CD4-positive, alpha-beta T cell treated with Interleukin-12 subunit alpha and Interleukin-12 subunit beta, for 1 hour (primary cell): ENCODE measurements at regions not wholly inside any gene's neighbourhood (a gene's known extent, or its start where the extent isn't known, plus 50 kb on each side); places are given as distances from the start of the nearest gene placed in this dataset.
"Not testable (repeated sequence)": the region's sequence is repeated elsewhere in the genome, so short reads cannot be mapped to it uniquely, and the experiment has no call there.

Source experiments
- DNase-seq: peaks from one replicate; pipeline ENCODE4 v3.0.0-alpha.2; 2020

DNA sequence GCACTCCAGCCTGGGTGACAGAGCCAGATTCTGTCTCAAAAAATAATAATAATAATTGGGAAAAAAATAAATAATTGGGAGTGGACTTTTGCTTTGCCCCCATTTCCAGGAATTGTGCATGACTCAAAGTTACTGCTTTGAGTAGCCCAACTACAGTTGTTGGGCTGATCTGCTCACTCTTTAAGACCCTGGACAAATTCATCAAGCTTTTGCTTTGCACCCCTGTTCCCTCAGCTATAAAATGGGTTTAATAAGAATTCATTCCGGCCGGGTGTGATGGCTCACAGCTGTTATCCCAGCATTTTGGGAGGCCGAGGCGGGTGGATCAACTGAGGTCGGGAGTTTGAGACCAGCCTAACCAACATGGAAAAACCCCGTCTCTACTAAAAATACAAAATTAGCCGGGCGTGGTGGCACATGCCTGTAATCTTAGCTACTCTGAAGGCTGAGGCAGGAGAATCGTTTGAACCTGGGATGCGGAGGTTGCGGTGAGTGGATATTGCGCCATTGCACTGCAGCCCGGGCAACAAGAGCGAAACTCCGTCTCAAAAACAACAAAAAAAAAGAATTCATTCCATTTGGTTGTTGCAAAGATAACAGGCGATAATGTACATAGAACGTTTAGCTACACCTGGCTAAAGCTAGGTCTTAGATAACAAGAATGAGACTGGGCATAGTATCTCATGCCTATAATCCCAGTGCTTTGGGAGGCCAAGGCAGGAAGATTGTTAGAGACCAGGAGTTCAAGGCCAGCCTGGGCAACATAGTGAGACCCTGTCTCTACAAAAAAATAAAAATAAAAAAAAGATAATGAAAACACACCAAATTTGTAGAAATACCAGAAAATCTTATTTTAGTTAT, 87.9 kb upstream of the ZNF217 start:
- no peak for DNase-seq

DNA sequence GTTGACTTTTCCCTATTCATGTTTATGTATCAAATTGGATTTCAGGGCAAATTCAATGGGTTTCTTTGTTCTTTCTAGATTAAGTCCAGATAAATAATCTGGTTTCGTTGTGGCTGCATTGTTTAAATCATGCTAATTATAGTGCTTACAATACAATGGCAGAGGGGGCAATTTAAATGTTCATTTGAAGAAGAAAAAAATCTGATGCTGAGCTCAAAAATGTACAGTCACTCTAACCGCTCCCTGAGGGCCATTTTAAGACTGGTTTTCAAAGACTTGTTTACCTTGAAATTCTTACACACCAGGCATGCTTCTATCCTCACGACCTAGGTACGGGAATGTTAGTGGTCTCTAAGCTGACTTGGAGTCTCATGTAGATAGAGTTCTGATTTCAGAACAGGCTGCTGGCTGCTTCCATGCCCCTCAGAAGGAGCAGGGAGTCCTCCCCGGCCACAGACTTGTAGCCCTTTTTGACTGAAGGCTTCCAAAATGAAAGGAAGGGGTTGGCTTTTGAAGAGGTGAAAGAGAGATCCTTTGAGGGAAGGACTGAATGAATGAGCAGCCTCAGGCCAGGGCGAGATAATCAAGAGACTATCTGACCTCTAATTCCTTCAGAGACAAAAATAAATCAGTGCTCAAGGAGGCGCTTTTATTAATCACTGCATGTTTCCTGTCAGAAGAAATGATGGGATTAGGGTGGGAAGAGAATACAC, 86.1 kb upstream of the ZNF217 start:
- DNase-seq: no peak

DNA sequence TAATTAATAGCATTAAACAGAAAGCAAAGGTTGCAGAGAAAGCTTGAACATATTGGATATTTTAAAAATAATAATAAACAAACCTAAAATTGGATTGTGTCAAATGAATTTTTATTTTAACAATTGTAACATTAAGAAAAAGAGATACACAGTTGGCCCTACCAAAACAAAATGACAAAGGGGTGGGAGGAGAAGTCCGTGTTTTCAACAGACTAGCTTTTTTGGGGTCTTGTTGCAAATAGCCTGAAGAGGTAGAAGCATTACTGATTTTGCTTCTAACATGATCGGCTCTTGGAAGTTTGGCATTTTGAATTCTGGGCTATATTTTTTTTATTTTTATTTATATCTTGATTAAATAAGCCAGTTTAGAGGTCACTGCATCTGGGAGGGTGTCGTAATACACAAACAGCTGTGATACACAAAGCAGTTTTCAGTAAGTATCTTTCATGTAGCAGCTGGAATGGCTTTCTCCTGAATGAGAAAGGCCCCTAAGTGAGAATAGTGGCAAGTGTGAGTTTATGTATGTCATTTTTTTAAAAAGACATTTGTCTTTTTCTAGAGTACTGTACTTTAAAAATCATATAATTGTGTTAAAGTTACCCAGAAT, 85.5 kb upstream of the ZNF217 start:
- no peak for DNase-seq

DNA sequence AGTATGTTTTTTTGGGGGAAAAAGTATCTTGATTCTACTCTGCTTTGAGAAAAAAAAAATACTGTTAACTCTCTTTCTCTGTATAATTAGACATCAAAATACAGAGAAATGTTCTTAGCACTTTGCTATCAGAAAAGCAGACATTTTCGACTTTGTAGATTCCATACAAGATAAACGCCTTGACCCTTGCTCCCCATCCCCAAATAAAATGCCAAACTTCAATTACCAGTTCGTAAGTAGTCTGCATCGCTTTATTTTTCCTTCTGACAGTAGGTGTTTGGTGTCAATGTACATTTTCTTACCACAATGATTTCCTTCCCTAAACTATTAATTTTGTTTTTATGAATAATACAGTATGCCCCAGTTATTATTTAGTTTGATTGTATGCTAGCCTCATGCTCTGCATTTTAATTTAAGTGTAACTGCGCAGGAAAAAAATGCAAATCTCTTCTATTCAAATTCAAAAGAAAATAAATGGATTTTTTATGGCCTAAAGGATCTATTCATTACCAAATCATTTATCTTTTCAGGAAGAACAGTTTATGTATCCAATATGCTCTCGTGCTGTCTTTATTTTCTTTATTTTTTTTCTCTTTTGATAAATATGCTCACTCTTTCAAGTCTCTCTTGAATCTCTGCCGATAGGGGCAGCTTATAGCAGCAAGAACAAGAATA, 84.8 kb upstream of the ZNF217 start:
- DNase-seq: no peak

DNA sequence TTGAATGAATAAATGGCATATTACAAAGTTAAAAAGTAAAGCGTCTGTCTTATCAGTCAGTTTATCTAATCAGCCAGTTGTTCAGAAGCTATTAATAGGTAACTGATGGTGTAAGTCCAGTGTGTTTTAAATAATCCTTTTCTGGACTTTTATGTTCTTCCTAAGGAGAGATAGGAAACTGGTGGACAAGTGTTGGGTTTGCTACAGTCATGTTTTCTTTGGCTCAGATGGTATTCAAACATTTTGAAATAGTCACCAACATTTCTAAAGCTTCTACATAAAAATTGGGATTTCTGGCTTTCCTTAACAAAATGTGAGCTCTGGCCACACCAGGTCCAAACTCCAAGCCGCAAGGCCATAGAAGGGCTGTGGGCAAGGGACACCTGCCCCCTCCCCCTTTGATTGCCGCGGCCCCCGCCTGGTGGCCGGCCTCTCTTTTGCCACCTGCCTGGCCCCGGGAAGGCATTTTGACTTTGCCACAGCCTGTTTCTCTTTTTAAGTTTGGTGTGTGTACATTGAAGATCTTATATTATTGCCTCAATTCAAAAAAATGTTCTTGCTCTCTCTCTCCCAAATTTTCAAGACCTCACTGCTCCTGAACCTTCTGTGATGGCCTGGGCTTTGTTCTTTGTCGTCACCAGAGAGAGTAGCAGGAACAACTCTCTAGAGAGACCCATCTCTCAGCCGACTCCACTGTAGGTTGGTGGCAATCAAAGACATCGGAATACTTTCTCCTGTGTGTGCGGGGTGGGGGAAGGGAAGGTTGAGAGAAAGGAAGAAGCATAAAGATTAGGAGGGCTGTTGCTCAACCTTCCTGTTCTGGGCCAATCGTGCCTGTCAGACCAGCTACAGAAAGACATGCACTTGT, 84.0 kb upstream of the ZNF217 start:
- no peak for DNase-seq

DNA sequence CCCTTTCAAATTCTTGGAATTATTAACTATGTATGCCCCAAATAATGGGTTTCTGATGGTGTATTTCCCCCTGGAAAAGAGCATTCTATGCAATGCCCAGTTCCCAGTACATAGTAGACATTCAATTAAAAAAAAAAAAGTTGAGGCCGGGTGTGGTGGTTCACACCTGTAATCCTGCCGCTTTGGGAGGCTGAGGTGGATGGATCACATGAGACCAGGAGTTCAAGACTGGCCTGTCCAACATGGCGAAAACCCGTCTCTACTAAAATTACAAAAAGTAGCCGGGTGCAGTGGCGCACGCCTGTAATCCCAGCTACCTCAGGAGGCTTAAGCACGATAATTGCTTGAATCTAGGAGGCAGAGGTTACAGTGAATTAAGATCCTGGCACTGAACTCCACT, 83.3 kb upstream of the ZNF217 start:
- DNase-seq: no peak

DNA sequence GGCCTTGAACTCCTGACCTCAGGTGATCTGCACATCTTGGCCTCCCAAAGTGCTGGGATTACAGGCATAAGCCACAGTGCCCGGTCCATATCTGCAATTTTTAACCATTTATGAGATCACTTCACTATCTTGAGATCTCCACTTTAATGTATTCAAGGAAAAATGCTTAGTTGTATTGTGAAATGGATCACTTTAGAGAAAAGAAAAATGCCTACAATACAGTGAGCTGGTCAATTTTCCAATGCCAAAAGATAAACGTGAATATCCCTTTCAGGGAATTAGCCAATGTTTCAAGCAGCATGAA, 82.8 kb upstream of the ZNF217 start:
- DNase-seq: no peak

DNA sequence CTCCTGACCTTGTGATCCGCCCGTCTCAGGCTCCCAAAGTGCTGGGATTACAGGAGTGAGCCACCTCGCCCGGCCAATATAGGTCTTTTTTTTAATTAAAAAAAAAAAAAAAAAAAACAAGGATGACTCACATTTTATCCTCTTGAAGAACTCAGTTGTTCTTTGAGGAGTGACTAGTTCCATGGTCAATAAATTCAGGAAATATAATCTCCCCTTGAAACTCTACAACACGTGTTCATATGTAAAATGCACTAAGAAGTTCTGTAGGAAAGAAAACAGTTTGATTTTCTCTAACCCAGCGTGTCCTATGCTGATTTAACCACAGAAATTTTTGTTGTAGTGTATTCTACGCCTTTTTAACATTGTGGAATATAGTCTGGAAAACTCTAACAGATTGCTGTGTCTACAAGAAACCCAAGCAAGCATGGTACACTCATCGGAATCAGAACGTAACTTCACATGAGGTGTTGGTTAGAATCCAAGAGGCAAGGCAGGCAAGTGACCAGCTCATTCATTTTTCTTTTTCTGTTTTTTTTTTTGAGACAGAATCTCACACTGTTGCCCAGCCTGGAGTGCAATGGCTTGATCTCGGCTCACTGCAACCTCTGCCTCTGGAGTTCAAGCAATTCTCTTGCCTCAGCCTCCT, 79.0 kb upstream of the ZNF217 start:
- no peak for DNase-seq

DNA sequence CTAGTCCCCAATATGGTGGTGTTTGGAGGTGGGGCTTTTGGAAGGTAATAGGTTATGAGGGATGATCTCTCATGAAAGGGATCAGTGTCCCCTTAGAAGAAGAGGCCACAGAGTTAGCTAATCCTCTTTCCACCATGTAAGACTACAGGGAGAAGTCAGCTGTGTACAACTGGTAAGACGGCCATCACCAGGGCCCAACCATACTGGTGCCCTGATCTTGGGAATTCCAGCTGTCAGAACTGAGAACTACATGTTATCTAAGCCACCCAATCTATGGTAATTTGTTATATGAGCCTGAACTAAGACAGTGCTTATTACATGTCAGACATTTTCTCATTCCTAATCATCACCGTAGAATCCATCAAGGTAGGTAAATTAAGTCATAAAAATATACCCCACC, 77.7 kb upstream of the ZNF217 start:
- no peak for DNase-seq

DNA sequence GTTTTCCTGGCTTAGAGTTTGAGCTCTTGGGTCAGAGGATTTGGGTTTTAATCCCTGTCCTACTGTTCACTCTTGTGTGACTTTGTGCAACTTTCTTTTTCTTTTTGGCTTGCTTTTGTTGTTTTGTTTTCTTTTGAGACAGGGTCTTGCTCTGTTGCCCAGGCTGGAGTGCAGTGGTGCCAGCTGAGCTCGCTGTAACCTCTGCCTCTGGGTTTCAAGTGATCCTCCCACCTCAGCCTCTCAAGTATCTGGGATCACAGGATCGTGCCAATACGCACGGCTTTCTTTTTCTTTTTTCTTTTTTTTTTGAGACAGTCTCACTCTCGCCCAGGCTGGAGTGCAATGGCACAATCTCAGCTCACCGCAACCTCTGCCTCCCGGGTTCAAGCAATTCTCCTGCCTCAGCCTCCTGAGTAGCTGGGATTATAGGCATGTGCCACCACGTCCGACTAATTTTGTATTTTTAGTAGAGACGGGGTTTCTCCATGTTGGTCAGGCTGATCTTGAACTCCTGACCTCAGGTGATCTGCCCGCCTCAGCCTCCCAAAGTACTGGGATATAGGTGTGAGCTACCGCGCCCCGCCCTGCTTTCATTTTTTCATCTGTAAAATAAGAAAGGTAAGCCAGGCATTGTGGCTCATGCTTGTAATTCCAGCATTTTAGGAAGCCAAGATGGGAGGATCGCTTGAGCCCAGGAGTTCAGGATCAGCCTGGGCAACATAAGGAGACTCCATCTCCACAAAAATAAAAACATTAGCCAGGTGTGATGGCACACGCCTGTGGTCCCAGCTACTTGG, 76.1 kb upstream of the ZNF217 start:
- DNase-seq: not testable (repeated sequence)

DNA sequence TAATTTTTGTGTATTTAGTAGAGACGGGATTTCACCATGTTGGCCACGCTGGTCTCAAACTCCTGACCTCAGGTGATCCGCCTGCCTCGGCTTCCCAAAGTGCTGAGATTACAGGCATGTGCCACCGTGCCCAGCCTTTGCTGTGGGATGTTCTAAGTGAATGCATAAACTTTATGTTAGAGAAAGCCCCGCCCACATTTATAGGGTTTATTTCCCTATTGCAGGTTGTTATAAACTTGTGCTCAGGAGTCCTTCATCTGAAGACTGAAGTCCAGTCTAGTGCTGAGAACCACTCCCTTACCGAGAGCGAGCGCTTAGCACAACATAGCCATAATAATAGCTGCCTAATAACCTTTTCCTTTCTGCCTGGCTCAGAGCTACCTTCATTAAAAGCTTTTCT, 75.4 kb upstream of the ZNF217 start:
- DNase-seq: no peak

DNA sequence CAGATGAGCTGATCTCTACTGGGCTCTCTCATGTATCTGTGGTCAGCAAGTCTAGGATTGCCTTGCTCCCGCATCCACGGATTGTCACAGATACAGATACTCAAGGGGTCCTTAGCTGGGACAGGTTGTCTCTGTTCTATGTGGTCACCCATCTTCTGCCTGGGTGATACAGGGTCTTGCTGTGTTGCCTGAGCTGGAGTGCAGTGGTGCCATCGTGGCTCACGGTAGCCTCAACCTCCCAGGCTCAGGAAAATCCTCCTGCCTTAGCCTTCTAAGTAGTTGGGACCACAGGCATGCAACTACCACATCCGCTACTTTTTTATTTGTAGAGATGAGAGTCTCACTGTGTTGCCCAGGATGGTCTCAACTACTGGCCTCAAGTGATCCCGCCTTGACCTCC, 72.5 kb upstream of the ZNF217 start:
- DNase-seq: no peak

DNA sequence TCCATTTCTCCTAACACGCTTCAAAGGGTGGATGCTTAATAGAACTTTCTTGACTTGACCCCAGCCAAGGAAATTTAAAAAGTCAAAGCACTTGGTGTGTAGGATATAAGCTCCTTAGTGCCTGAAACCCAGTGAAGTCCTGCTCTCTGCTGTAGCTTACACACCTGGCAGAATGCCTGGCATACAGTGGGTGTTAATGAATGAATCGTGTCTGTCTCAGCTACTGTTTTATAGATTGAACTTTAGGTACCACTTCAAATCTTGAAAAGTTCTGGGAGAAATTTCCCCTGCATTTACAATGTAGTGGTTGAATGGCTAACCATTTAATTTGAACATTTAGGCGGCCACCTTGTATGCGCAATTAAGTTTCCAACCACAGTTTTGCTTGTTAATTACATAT, 70.5 kb upstream of the ZNF217 start:
- no peak for DNase-seq

DNA sequence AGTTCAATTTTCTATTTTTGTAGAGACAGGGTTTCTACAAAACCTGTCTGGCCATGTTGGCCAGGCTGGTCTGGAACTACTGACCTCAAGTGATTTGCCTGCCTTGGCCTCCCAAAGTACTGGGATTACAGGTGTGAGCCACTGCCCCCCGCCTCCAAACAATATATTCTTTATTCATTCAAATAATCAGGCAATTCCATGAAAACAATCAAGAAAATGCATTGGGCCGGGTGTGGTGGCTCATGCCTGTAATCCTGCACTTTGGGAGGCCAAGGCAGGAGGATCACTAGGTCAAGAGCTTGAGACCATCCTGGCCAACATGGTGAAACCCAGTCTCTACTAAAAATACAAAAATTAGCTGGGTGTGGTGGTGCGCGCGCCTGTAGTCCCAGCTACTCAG, 69.9 kb upstream of the ZNF217 start:
- not testable (repeated sequence) for DNase-seq

DNA sequence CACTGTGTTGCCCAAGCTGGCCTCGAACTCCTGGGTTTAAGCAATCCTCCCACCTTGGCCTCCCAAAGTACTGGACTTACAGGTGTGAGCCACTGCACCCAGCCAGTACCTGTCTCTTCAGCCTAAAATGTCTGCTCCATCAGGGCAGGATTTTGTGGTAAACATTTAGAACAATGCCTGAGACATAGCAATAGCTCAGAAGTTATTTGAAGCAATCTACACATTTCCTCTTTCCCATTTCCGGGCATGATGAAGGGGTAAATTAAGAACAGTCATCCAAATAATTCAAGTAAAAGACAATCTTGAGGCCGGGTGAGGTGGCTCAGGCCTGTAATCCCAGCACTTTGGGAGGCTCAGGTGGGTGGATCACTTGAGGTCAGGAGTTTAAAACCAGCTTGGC, 69.0 kb upstream of the ZNF217 start:
- DNase-seq: no peak

DNA sequence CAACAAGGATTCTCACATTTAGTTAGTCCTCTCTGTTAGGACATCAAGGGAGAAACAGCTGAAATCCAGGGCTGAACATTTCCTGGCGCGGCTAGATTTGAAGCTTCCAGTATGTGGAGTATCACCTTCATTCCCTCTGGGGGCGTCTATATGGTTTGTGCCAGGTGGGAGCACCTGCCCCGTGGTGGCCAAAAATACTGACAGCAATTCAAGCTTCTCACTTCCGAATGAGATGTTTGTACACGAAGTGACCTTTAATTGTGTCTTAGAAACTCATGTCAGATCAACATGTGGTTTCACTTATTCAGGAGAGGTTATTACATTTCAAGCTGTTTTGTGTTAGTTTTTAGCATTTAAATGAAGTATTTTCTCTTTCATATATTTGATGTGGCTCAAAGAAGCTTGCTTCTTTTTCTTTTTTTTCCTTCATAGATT, 67.3 kb upstream of the ZNF217 start:
- peak; percentile 17 for DNase-seq

DNA sequence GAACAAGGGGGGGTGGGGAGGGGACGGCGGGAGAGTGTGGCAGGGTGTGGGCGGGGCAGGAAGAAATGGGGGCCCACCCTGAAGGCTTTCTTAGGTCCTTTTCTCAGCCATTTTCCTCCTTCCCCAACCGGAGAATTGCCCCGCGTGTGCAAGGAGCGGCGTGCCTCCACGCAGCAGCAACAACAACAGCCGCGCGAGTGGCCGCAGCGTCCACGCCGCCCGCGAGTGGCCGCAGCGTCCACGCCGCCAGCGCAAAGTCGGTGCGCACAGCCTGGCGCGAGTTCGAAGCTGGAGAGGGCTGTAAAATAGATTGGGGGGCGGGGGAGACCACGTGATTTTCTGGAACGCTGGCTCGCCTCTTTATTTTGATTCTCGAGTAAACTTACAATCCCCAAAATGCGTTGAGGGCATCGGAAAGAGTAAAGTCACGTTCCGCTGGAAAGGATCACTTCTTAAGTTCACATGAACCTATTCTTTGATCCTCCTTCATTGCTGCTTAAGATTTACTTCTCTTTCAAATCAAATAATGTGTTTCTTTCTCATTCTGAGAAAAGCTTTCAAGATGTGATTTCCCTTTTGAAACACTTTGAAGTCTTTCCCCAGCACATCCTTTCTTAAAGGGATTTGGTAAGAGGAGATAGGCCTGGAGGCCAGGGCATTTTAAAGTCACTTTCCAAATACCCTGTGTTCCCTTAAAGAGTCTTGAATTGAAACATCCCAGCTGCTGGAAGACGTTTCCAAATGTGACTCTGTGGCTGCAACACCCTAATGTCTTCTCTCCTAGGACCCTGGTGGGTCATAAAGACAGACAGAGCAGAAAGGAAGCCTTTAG, 66.7 kb upstream of the ZNF217 start:
- peak; percentile 31 for DNase-seq

DNA sequence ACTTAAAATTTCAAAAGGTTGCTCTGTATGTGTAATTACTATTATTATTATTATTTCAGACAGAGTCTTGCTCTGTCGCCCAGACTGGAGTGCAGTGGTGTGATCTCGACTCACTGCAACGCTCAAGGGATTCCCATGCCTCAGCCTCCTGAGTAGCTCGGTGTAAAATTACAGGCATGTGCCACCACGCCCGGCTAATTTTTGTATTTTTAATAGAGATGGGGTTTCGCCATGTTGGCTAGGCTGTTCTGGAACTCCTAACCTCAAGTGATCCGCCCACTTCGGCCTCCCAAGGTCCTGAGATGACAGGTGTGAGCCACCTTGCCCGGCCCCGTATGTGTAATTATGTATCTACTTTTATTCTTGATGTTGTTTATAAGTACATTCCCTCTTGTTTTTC, 65.3 kb upstream of the ZNF217 start:
- DNase-seq: no peak

DNA sequence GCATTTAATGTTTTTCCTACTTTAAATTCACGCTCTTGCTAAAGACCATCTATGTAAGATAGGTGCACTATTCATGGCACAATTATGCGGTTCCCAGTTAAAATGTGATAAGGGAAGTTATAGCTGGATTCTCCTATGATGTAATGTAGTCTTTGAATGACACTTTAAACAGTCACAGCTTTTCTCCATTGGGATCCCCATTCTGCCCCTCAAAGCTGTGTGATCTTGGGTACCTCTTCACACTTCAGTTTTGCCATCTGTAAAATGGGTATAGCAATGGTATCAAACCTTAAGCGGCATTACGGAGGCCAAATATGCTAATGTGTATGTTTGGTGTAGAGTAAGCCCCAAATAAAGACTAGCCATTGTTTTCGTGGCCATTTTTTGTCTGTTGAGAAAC, 64.7 kb upstream of the ZNF217 start:
- no peak for DNase-seq

DNA sequence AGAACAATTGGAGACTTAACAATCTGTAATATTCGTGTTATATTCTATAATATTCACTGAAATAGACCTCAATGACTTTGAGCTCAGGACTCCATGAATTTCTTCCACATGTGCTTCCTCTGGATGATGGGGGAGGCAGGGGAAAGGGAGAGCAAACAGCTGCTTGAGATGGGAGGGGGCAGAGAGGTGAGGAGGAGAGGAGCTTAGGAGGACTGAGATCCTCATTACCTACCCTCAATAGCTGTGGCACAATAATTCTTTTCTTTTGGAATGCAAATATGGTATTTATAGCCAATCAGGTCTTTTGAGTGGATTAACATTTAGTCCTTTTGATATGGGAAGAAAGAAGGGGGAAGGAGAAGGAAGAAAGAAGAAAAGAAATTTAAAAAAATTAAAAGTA, 64.1 kb upstream of the ZNF217 start:
- DNase-seq: no peak
